Sigmoid colon (tissue), 4 donors: ENCODE measurements at regions not wholly inside any gene's neighbourhood (a gene's known extent, or its start where the extent isn't known, plus 50 kb on each side); places are given as distances from the start of the nearest gene placed in this dataset.

Experiments used
- EP300 ChIP-seq, 4 donors: sonication (generic); formaldehyde crosslinking; IDR thresholded peaks; one replicate each; pipeline ENCODE4 v1.6.1; 2017; ENCODE audit warnings: antibody characterized with exemption in 4 of 4
- POLR2A ChIP-seq, 2 donors: fragments of 450-650 bp; IDR thresholded peaks; one replicate each; pipeline ENCODE4 v1.6.1; 2016; ENCODE audit warnings: antibody characterized with exemption in 2 of 2, mild to moderate bottlenecking in 2 of 2, moderate library complexity in 2 of 2
- POLR2AphosphoS5 ChIP-seq, 4 donors: sonication (generic); formaldehyde crosslinking; IDR thresholded peaks; one replicate each; pipeline ENCODE4 v1.6.1; 2017; ENCODE audit warnings: antibody characterized with exemption in 4 of 4
- TF ChIP-seq, protein P1 (sequence below), 4 experiments: fragments of 450-650 bp in 3 of 4; fragments of 200-600 bp in 1 of 4; IDR thresholded peaks; one replicate each; pipeline ENCODE4 v1.5.1; 2016 to 2019; ENCODE audit warnings: antibody characterized with exemption in 4 of 4, mild to moderate bottlenecking in 3 of 4, moderate library complexity in 2 of 4

- TF ChIP-seq, protein P1, sequence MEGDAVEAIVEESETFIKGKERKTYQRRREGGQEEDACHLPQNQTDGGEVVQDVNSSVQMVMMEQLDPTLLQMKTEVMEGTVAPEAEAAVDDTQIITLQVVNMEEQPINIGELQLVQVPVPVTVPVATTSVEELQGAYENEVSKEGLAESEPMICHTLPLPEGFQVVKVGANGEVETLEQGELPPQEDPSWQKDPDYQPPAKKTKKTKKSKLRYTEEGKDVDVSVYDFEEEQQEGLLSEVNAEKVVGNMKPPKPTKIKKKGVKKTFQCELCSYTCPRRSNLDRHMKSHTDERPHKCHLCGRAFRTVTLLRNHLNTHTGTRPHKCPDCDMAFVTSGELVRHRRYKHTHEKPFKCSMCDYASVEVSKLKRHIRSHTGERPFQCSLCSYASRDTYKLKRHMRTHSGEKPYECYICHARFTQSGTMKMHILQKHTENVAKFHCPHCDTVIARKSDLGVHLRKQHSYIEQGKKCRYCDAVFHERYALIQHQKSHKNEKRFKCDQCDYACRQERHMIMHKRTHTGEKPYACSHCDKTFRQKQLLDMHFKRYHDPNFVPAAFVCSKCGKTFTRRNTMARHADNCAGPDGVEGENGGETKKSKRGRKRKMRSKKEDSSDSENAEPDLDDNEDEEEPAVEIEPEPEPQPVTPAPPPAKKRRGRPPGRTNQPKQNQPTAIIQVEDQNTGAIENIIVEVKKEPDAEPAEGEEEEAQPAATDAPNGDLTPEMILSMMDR (IDR thresholded peaks at IDR 0.05): no peak
- no peak for TF ChIP-seq EP300 (IDR thresholded peaks at IDR 0.05)
- TF ChIP-seq POLR2A (IDR thresholded peaks at IDR 0.05): no peak
- no peak for TF ChIP-seq POLR2AphosphoS5 (IDR thresholded peaks at IDR 0.05)
Measured at GRCh38 chr4:24002330-24002966, 112.6 kb upstream of the PPARGC1A start.
